GM23338 (cell line): ENCODE measurements at regions not wholly inside any gene's neighbourhood (a gene's known extent, or its start where the extent isn't known, plus 50 kb on each side); places are given as distances from the start of the nearest gene placed in this dataset.

ENCODE experiments used
- CREB1 ChIP-seq: fragments of 250-450 bp; sonication (Bioruptor Pico); IDR thresholded peaks from 2 replicates; pipeline ENCODE4 v1.5.0; 2020; ENCODE audit warnings: low read depth, mild to moderate bottlenecking, moderate library complexity
- EZH2 ChIP-seq: fragments of 200-600 bp; sonication (generic); IDR thresholded peaks from one replicate; pipeline ENCODE4 v1.8.0; 2017; ENCODE audit warnings: antibody characterized with exemption, mild to moderate bottlenecking, low read depth; ENCODE audit not compliant: unreplicated experiment
- EZH2phosphoT487 ChIP-seq: fragments of 200-600 bp; sonication (generic); IDR thresholded peaks from one replicate; pipeline ENCODE4 v1.8.1; 2018; ENCODE audit warnings: antibody characterized with exemption; ENCODE audit not compliant: unreplicated experiment
- ZNF114 ChIP-seq: fragments of 250-450 bp; sonication (Bioruptor Pico); IDR thresholded peaks from 2 replicates; pipeline ENCODE4 v1.5.0; 2020; ENCODE audit warnings: mild to moderate bottlenecking, moderate library complexity
- ZNF331 ChIP-seq: fragments of 250-450 bp; sonication (Bioruptor Pico); IDR thresholded peaks from 2 replicates; pipeline ENCODE4 v1.5.0; 2020; ENCODE audit warnings: low read depth, mild to moderate bottlenecking, moderate library complexity
- TF ChIP-seq, protein P1 (sequence below): fragments of 250-450 bp; sonication (Bioruptor Pico); IDR thresholded peaks from 2 replicates; pipeline ENCODE4 v1.5.0; 2020; ENCODE audit warnings: mild to moderate bottlenecking, moderate library complexity
- TF ChIP-seq, protein P2 (sequence below), 2 experiments: fragments of 200-600 bp in 1 of 2; sonication (generic) in 1 of 2; conservative IDR thresholded peaks; 2 replicates each; pipeline versions ENCODE4 v1.5.1 to v1.6.1; 2016 to 2017; ENCODE audit warnings: antibody characterized with exemption in 2 of 2, low read depth in 2 of 2, mild to moderate bottlenecking in 2 of 2, moderate library complexity in 1 of 2

DNA sequence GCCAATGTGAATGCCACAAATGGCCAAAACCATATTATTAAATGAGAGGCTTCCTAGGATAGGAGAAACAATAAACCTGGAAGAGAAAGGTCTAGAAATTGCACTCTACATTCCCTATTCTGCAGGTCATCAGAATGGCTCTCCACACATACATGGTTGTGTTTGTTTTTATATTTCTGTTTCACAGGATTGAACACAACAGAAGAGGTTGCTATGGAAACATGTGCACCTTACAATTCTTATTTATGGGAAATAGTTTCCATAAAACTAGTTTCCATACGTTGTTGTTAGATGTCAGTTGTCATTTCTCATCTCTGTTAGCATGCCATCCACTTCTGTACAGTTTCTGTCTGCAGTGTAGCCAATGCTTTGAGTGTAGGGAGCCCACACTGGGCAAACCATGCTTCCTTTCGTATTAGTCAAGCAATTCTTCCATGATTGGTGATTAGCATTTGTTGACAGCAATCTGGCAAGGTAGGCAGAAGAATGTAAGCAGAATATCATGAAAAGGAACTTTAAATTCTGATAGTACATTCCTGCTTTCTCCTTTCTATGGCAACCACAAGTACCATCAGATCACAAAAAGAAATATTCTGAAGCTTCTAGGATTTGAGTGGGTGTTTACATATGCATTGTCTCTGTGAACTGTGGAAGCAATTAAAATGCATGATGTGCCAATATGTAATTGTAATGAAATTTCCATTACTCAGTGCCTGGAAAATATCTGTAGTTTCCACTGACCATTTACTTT, 141.6 kb upstream of the AVPR1A start (continued):
- TF ChIP-seq, protein P1, sequence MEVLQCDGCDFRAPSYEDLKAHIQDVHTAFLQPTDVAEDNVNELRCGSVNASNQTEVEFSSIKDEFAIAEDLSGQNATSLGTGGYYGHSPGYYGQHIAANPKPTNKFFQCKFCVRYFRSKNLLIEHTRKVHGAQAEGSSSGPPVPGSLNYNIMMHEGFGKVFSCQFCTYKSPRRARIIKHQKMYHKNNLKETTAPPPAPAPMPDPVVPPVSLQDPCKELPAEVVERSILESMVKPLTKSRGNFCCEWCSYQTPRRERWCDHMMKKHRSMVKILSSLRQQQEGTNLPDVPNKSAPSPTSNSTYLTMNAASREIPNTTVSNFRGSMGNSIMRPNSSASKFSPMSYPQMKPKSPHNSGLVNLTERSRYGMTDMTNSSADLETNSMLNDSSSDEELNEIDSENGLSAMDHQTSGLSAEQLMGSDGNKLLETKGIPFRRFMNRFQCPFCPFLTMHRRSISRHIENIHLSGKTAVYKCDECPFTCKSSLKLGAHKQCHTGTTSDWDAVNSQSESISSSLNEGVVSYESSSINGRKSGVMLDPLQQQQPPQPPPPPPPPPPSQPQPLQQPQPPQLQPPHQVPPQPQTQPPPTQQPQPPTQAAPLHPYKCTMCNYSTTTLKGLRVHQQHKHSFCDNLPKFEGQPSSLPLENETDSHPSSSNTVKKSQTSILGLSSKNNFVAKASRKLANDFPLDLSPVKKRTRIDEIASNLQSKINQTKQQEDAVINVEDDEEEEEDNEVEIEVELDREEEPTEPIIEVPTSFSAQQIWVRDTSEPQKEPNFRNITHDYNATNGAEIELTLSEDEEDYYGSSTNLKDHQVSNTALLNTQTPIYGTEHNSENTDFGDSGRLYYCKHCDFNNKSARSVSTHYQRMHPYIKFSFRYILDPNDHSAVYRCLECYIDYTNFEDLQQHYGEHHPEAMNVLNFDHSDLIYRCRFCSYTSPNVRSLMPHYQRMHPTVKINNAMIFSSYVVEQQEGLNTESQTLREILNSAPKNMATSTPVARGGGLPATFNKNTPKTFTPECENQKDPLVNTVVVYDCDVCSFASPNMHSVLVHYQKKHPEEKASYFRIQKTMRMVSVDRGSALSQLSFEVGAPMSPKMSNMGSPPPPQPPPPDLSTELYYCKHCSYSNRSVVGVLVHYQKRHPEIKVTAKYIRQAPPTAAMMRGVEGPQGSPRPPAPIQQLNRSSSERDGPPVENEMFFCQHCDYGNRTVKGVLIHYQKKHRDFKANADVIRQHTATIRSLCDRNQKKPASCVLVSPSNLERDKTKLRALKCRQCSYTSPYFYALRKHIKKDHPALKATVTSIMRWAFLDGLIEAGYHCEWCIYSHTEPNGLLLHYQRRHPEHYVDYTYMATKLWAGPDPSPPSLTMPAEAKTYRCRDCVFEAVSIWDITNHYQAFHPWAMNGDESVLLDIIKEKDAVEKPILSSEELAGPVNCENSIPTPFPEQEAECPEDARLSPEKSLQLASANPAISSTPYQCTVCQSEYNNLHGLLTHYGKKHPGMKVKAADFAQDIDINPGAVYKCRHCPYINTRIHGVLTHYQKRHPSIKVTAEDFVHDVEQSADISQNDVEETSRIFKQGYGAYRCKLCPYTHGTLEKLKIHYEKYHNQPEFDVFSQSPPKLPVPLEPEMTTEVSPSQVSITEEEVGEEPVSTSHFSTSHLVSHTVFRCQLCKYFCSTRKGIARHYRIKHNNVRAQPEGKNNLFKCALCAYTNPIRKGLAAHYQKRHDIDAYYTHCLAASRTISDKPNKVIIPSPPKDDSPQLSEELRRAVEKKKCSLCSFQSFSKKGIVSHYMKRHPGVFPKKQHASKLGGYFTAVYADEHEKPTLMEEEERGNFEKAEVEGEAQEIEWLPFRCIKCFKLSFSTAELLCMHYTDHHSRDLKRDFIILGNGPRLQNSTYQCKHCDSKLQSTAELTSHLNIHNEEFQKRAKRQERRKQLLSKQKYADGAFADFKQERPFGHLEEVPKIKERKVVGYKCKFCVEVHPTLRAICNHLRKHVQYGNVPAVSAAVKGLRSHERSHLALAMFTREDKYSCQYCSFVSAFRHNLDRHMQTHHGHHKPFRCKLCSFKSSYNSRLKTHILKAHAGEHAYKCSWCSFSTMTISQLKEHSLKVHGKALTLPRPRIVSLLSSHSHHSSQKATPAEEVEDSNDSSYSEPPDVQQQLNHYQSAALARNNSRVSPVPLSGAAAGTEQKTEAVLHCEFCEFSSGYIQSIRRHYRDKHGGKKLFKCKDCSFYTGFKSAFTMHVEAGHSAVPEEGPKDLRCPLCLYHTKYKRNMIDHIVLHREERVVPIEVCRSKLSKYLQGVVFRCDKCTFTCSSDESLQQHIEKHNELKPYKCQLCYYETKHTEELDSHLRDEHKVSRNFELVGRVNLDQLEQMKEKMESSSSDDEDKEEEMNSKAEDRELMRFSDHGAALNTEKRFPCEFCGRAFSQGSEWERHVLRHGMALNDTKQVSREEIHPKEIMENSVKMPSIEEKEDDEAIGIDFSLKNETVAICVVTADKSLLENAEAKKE (CRISPR knock-in tag), result no peak
- no peak for TF ChIP-seq EZH2
- TF ChIP-seq, protein P2, sequence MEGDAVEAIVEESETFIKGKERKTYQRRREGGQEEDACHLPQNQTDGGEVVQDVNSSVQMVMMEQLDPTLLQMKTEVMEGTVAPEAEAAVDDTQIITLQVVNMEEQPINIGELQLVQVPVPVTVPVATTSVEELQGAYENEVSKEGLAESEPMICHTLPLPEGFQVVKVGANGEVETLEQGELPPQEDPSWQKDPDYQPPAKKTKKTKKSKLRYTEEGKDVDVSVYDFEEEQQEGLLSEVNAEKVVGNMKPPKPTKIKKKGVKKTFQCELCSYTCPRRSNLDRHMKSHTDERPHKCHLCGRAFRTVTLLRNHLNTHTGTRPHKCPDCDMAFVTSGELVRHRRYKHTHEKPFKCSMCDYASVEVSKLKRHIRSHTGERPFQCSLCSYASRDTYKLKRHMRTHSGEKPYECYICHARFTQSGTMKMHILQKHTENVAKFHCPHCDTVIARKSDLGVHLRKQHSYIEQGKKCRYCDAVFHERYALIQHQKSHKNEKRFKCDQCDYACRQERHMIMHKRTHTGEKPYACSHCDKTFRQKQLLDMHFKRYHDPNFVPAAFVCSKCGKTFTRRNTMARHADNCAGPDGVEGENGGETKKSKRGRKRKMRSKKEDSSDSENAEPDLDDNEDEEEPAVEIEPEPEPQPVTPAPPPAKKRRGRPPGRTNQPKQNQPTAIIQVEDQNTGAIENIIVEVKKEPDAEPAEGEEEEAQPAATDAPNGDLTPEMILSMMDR (conservative IDR thresholded peaks at IDR 0.05; ENCODE audit: low read depth in 2 of 2), result no peak
- TF ChIP-seq CREB1 (CRISPR knock-in tag), result no peak
- no peak for TF ChIP-seq ZNF114 (CRISPR knock-in tag)
- TF ChIP-seq EZH2phosphoT487, result no peak
- no peak for TF ChIP-seq ZNF331 (CRISPR knock-in tag)
